GM21360 (cell line): ENCODE measurements at regions not wholly inside any gene's neighbourhood (a gene's known extent, or its start where the extent isn't known, plus 50 kb on each side); places are given as distances from the start of the nearest gene placed in this dataset.

Experiments used
- ATAC-seq: cut with Tn5 transposase; IDR thresholded peaks from one replicate; pipeline ENCODE4 v1.9.1; 2021; ENCODE audit warnings: mild to moderate bottlenecking, moderate library complexity; ENCODE audit not compliant: unreplicated experiment

DNA sequence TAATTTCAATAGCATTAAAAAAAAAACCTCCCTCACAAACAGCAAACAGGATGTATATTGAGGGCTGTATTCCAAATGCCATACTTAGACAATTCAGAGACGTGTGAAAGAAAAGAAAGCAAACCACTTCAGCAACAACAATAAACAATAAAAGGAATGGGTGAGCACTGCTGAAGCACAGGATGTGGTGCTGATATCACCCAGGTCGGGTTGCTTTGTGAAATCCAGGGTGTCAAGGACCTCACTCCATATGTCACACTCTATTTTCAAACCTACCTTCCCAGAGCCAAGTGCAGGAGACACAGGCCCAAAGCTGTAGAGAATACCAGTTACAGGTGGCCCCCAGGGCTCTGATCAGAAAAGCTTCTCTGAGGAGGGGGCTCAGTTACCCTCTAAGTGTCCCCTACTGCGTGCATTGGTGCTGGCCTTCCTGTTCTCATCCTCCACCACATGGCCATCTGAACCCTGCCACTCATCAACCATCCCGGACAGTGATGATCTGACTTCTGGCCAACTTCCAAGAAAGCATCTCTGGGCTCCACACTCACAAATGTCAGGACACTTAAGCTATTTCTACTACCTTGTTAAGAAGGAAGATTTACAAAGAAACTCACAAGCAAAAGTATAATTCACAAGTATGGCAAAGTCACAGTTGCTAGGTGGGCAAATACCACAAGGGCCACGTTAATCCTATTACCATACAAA, 363.0 kb downstream of the SS18 start:
- ATAC-seq, result no peak

DNA sequence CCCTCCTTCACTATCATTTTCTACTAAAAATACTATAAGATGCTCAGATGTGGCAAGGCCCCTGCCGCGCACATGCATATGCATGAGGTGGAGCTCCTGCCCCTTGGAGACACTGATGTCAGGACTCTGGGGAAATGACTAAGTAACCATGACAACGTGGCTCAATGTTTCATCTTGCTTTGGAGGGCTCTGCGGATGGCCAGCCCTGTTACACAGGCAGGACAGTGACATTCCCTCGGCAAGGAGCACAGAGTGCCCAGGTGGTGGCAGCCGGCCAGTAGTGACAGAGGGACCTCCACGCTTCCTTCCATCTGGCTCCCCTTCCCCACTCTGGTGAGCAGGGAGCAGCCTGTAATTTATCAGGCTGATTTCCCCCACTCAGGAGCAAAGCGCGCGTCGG, 364.1 kb downstream of the SS18 start:
- ATAC-seq, result no peak

DNA sequence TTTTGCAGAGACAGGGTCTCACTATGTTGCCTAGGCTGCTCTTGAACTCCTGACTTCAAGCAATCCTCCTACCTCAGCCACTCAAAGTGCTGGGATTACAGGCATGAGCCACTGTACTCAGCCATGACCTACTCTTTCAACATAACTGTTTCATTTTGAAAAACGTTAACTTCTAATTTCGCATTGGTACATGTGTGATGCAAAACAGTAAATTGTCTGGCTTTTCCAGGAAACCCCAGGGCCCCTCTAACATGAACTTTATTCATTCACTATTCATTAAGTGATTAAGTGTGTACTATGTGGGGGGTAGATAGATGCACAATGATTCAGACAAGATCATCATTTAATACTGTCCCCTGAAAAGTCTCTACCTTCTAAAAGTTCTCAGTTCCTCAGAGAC, 364.9 kb downstream of the SS18 start:
- ATAC-seq, result no peak

DNA sequence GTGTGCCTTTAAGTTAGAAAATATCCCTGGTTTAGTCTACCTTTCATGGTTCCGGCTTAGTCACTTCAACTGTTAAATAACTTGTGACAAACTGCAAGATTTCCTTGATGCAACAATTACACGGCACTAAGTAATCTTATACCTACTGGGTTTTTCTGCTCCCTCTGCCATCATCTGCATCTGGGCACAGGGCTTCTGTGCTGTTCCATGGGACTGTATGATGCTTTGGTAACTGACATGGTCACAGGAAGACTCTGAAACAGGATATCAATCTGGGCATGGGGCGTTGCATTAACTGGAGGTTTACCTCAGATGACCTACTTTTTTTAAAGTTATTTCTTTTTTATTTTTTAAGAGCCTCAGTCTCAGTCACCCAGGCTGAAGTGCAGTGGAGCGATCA, 365.4 kb downstream of the SS18 start:
- no peak for ATAC-seq

DNA sequence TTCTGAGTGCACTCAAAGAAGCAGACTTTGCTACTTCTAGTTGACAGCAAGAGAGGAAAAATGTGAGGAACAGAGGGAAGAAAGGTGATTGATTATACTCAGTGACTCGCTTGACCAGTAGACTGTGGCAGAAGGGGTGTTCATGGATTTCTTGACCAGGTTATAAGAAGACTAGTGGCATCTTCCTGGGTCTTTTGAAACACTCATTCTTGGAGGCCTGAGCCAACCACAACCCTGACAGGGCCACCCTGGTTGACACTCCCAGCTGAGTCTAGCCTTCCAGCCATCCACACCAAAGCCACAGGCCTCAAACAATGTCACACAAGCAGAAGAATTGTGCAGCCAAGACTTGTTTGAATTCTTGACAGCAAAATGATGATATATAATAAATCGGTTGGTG, 366.3 kb downstream of the SS18 start:
- no peak for ATAC-seq

DNA sequence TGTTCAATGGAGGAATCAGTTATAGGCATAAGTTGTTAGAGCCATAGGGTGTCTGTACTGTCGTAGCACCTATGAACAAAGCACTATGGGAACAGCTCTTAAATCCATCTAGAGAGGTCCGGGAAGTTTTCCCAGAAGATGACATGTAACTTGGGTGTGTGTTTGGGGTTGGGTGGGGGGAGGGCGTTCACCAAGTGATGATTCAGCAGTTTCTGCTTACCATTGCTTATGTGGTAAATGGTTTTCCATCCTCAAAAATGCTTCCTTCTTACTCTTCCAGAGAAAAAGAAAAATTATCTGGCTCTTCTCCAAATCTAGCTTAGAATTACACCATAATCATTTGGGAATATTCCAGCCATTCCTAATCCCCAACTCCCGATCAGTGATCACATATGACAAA, 361.1 kb upstream of the ZNF521 start:
- no peak for ATAC-seq

DNA sequence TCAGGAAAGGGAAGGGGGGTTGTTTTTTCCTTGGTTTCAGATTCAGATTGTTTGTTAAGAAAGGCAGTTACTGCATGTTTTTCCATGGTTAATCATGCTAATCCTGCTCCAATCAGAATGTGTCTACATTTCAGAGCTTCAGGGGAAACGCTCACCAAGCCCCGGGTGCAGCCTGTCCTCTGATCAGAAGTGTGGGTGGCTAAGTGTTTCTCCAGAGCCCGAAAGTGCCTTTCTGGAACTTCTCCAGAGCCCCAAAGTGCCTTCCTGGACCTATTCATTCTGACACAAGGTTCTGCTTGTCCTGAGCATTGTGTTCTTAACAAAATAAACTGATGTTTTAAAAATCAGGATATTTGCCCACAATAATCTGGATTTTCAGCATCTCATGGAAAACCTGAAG, 359.0 kb upstream of the ZNF521 start:
- no peak for ATAC-seq

DNA sequence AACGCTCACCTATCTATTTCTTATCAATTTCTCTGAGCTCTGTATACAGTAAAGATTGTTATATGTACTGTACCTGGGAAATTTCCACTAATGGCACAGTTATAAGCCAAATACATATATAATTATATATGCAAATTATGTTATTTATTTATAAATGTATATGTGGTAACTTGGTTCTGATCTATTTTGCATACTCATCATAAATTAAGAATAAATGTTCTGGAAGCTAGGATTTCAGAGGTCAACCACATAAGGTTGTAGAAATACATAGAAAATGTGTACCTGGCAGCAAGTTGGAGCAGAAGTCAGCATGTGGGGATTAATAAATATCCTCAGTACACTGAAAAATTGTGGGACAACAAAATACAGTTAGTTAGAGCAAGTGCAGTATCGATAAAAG, 353.7 kb upstream of the ZNF521 start:
- no peak for ATAC-seq

DNA sequence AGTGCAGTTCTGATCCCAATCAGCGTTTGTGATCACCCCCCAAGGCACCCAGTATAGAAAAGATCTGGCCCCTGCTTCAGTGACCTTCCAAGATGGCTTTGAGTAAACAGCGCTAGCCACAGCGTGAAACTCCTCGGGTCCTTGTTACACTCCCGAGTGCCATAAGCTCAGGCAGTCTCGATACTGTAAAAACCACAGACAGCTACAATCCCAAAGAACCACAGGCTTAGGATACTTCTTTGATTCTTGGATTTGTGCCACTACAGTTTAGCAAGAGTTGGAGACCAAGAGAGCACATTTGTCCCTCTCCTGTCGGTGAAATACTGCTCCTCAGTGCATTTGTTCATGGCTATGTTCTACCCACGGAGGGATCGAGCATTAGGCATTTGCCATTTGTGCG, 352.5 kb upstream of the ZNF521 start:
- ATAC-seq, result no peak

DNA sequence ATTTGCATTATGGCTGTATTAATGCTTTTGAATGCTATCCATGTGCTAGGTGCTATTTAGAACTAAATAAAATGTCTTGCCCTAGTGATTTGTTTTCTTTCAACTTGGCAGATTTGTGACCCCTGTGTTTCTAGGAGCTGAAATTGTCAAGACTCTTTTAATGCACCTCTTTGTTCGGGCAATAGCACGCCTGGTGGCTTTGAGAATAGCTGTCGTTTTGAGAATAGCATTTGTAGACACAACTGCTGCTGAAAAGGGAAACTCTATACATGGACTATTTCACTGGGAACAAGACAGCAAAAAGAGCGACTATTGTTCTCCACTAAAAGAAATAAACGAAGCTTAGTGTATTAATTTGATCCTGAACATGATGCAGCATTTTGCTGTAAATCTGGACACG, 352.1 kb upstream of the ZNF521 start:
- ATAC-seq, result no peak

DNA sequence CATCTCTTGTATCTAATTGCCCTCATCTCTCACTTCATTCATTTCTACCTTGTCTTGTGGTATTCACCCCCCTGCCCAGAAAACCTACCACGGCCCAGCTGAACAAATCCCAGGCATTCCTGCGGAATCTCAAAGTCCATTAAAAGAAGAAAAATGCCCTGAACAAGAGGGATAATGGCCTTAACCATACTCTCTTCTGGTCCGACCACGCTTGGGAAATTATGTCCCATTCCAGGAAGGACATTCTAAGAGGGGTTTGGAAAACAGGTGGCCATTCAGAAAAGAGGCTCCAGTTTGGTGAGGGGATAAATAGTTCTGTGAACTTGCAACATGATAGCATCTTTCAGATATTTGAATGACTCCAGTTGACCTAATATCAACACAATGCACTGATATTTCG, 349.9 kb upstream of the ZNF521 start:
- ATAC-seq, result no peak

DNA sequence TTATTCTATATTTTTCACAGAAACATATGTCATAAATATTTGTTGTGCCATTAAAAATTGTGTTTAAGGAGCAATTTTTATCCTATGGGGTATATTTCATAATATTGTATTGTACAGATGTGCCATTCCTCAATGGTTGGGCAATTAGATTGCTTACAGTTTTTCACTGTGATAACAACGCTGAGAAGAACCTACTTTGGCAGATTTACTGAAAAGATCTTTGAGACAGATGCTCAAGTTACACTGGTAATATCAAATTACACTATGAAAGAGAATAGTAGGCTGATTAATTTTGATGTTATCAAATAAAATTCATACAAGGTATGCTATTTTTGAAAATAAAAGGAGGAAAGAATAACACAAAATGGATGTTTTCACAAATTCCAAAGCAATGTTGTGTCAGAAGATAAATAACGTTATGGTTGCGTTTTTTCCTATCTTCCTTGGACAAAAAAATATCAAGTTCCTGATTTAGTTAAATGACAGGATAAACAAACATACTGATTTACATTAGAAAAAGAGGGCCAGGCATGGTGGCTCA, 335.1 kb upstream of the ZNF521 start:
- no peak for ATAC-seq

DNA sequence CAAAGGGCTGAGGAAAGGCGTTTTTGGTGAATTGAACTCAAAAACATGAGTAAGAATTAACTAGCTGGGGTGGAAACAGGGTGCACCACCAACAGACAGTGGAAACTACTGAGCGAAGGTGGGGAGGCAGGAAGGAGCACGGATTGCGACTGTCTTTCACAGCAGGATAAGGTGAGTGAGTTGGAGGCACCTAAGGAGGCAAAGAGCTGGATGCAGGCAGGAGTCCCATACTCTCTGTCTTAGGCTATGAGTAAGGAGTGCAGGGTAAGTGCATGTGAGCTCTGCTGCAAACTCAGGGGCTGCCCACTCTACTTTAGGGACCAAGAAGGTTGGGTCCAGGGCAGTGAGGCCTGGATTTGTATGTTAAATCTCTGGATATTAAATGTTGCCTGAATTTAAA, 333.1 kb upstream of the ZNF521 start:
- ATAC-seq, result no peak

DNA sequence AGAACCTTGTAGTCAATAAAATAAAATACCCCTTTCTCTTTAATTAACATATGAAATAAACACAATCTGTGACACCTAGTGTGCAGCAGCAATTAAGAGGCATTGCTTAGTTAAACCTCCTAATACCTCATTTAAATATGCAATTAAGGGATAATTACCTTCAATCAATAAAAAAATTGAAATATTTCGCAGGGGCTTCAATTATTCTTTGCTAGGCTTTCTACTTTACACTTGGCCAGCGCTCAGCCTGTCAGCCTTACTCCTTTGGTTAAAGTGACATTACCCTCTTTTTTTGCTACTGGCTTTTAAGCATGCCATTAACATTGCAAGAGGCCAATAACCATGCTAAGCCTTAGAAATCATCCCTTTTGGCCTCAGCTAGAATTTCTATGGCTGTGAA, 327.5 kb upstream of the ZNF521 start:
- no peak for ATAC-seq

DNA sequence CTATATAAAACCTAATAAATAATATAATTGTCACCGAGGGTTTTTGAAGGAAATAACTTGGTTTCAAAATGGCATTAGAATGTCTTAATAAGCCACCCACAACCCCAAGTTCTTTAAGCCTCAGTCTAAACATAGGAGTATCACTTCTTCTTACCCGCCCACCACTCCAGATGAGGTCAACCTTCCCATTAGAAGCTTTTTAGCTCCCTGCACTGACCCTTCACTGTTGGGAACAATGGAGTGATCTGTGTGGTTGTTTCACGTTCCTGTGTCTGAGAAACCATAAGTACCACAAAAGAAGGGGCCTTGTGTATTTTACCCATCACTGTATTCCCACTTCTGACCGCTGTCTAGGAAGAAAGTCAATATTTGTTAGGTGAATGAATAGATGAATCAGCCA, 326.3 kb upstream of the ZNF521 start:
- no peak for ATAC-seq

DNA sequence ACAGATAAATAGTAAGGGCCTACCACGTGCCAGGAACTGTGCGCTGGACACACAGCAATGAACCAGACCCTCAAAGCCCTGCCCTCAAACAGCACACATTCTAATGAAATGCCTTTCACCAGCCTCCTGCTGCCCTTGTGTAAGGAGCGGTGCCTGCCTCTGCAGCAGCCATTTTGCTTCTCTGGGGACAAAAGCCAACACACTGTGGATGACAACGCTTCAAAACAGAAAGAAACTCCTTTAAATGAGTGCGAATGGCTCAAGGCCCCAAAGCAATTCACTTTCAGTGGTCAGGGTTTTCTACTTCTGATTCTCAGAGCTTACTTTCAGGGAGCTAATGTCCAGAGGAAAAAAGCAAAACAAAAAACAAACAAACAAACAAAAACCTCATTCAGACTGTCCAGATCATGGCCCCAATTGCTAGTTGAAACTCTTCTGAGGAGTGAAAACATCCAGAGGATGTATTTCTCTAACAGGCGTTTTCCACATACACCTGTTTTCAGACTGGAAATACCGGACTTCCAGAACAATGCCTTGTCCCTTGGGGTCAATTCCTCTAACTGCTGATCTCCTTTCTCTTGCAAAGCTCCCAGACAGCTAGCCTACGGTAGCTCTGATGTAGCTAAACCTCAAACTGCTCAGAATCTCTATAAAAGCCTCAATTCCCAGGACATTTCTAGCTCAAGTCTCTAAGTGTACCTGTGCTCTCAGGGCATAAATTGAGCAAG, 323.3 kb upstream of the ZNF521 start:
- no peak for ATAC-seq

DNA sequence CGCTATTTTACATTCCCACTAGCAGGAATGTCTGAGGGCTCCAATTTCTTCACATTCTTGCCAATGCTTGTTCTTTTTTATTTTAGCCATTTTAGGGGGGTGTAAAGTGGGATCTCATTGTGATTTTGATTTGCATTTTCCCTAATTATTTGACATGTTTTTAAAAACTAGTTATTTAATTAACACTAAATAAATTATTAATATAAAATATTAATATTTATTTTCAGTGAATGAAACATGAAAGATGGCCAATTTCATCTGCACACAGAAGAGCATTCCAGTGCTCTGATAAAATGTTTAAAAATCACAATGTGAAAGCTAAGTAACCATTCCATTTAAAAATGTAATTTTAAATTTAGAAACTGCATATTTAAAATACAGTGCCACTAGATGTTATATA, 322.2 kb upstream of the ZNF521 start:
- no peak for ATAC-seq

DNA sequence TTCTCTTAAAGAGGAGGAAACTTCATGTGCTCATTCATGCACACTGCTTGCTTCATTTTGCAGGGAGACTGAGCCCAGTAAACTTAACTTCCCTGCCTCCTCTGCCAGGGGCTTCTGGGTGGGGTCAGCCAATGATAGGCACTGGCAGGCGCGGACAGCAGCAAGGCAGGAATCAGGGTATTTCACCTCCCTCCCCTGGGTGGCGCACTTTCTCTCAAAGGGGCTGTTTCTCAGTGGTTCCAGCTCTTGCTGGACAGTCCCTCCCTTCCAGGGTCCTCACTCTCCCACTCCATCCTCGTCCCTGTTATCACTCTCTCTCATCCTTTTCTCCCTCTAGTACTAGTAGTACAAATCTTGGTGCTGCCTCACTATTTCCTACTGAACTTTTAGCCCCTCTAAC, 320.5 kb upstream of the ZNF521 start:
- ATAC-seq, result no peak

DNA sequence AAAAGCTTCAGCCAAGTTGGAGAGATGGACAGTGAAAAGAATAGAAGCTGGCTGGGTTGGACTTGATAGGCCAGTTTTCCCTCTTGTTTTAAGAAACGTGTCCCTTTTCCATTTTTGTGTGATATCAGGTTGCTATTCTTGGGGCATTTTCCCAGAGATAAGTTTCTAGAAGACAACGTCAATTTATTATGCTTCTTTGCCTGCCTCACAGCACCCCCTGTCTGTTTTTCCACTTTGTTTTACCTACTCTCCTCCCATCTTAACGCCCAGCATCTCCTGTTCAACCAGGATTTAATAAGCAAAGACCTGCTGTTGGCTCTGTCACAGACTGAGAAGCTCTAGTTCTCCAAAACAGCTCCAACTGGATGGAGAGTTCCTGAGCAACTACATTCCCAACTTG, 317.8 kb upstream of the ZNF521 start:
- ATAC-seq, result no peak

DNA sequence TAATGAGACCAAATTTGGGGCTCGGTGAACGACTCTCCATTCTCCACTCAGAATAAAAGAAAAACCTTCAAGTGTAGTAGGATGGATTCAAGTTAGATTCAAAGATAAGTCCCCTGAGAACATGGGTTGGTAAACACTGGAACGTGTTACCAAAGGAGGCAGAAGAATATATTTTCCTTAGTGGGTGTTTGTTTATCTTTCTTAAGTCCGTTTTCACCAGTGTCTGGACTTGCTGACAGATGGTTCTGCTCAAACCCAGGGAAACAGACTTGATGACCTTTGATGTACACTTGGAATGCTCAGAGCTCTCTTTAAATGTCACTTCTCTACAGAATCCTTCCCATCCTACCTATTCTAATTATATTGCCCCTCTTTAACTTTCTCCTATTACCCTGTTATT, 310.3 kb upstream of the ZNF521 start:
- ATAC-seq, result no peak

DNA sequence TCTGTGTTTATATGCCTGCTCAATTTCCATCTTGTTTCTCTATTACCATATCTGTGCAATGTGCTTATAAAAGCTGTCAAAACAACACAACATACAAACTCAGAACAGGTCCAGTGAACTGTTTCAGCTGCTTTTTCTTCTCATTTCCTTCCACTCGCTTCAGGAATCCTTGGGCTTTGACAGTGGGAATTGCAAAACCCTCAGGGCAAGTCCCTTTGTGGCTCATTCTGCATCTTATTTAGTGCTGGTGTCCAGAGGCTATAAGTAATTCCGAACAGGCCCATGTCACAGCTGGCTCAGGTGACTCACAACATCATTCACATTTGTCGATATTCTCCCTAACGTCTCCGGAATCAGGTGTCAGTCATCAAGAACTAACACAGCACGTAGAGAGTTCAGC, 309.9 kb upstream of the ZNF521 start:
- ATAC-seq, result no peak

DNA sequence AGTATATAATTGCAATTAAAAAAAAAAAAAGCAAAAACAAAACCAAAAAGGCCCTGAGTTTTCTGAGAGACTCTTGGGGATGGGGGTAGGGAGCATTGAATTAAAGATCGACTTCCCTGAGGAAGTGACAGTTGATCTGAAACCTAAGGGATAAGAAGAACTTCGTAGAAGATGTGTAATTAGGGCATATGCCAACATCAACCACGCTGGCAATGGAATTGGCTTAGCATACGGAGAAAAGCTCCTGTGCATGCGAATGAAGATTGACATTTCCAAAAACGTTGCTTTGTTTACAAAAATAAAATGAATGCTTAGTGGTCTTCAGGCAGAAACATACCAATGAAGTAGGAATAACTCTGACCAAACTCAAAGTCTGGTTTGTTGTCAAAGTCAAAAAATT, 307.6 kb upstream of the ZNF521 start:
- no peak for ATAC-seq

DNA sequence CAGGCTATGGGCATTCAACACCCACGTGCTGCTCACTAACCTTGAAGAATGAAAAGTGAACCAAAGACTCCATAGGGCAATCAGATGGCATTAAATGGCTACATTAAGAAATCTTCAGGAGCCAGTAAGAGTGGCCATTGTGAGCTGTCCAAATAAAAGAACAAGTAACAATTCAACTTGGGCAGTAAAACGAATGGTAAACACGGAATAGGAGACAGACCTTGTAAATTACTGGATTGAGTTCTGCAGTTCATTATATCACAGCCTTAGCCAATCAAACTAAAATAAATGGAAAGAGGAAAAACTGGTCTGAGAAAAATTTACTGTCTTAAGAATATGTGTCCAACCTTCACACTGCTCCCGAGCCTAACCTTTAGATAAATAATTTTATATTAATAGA, 306.5 kb upstream of the ZNF521 start:
- no peak for ATAC-seq
